GM21717 (cell line): ENCODE measurements at regions not wholly inside any gene's neighbourhood (a gene's known extent, or its start where the extent isn't known, plus 50 kb on each side); places are given as distances from the start of the nearest gene placed in this dataset.
"Not testable (repeated sequence)": the region's sequence is repeated elsewhere in the genome, so short reads cannot be mapped to it uniquely, and the experiment has no call there.

Experiments
- ATAC-seq: cut with Tn5 transposase; IDR thresholded peaks from one replicate; pipeline ENCODE4 v1.9.1; 2021; ENCODE audit warnings: mild to moderate bottlenecking, moderate library complexity; ENCODE audit not compliant: unreplicated experiment

DNA sequence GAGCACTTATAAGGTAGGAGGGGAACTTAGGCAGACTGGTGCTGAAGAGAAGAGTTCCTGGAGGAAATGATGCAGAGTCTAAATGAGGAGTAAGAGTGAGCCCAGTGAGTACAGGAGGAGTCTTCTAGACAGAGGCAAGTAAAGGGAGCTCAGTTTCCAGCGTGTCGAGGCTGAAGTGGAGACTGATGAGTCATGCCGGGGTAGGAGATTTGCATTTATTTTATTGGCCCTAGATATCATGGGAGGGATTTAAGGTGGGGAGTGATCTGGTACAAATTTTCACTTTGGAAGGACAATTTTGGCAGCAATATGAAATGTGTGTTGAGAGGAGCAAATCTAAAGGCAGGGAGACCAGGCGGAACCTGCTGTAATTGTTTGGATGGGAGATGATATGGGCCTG lies 157.5 kb downstream of the TTC8 start:
- no peak for ATAC-seq

DNA sequence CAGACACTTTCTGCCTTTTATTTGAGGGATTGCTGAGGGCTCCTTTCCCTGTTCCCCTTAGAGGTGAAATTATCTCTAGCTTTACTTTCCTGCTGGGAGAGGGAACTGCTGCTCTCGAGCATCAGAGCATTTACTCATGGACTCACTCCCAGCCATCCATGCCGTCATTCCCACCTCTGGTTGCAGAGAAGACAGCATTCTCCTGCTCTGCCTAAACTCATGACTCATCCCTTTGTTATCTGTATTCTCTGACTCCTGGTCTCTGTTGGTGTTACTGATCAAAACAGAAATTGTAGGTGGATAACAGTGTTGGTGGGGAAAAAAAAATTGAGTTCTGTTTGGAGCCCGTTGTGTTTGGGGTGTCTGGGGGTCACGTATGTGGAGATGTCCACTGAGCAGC lies 159.3 kb downstream of the TTC8 start:
- ATAC-seq, result no peak

DNA sequence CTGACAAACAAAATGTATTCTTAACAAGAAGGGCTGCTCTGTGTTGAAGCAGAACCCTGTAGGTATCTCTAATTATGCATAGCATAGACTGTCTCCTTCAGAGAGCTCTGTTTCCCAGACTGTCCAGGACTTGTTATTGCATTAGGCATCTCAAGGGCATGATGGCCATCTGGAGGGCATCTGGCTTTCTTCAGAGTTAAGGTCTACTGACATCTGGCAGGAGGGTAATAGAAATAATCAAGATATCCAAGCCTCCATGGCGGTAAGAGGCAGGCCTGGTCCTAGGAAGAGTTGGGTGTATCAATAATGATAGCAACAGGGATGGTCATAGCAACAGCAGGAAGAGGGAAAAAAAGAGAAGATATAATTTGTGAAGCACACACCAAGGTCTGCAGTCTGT lies 161.2 kb downstream of the TTC8 start:
- ATAC-seq, result no peak

DNA sequence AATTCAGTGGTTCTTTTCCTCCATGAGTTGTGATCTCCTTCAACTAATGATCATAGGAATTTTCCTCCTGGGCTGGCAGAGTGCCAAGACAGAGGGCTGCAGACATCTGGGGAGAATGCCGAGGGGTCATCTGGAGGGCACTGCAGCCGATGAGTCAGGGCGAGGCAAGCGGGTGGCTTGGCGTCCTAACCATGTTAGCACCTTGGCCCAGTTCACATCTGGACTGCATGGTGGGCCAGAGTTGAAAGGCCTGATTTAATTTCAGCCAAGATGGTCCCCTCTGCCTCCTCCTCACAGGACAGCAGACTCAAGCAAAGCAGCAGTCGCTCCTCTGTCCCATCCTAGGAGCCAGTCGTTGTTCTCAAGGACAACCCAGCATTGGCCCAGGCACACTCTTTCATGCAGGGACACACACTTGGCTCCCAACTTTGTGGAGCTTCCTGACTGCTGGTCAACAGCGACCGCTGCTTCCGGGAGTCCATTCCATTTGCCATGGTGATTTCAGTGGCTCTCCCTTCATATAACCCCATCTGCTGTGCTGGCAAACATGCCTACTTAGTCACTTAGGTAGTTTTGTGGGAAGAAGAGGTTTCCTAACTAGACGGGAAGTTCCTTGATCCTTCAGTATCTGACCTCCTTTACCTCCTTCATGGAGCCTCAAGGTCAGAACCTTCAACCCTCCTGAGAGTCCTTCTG lies 161.8 kb downstream of the TTC8 start:
- ATAC-seq, result no peak

DNA sequence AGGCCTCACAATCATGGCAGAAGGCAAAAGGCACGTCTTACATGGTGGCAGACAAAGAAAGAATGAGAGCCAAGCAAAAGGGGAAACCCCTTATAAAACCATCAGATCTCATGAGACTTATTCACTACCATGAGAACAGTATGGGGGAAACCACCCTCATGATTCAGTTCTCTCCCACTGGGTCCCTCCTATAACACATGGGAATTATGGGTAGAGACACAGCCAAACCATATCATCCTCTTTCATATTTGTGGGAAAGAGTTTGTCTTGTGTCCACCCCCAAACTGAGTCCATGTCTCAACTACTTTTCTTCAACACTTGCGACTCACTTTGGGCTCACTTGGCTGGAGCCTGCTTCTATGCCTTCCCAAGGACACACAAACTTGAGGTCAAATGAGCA lies 162.5 kb downstream of the TTC8 start:
- ATAC-seq, result not testable (repeated sequence)

DNA sequence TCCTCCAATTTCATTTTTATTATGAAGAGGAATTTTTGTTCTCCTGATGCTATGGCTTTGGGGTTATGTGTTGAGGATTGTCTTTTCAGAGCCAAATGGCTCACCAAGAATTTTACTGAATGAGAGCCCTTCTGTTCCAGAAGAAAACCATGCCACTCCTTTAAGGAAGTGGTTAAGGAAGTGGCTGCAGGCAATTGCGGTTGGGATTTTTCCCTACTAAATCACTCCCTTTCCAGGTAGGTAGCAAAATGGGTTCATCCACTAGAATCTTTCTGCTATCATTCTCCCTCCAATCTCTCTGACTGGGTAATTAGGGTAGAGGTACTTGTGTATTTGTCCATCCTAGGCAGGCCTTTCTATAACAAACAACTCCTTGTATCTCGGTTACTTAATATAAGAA lies 163.1 kb downstream of the TTC8 start:
- ATAC-seq, result no peak

DNA sequence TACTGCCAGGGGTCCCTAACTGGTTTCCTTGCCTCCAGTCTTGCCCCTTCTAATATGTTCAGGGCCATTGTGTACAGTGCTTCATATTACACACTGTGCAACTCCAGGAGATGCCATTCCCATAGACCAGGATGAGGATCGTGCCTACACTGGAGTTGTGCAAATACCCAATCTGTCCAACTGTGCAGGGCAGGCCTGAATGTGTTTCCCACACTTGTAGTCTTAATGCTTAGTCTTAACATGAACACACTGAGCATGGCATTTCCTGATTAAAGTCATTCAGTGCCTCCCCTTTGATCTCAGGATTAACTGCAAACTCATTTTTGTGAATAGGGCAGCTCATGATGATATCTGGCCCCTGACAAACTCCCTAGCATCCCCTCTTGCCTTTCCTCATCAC lies 165.5 kb downstream of the TTC8 start:
- no peak for ATAC-seq

DNA sequence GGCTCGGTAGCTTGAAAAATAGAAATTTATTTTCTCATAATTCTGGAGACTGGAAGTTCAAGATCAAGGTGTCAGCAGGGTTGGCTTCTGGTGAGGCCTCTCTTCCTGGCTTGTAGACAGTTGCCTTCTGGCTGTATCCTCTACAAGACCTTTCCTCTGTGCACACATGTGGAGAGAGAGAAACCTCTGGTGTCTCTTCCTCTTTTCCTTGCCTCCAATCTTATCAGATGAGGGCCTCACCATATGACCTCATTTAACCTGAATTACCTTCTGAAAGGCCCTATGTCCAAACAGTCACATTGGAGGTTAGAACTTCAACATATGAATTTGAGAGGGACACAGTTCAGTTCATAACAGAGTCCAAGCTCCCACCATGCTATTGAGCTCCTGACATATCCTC lies 166.4 kb downstream of the TTC8 start:
- no peak for ATAC-seq

DNA sequence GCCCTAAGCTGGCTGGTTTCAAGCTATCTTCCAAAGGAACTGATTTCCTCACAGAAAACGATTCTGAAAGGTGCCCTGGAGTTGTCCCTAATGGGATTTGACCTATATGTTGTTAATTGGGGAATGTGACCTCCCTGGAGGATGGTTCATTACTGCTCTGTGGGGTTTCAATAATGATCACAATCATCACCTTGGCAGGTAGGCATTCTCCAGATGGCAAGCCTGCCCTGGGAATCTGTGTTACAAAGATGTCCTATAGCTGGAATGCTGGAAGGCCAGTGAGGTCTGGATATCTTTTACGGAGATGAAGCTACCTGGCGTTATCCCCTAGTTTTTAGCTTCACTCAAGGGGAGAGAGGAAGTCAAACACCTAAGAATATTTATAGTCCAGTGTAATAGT lies 167.6 kb downstream of the TTC8 start:
- ATAC-seq, result no peak

DNA sequence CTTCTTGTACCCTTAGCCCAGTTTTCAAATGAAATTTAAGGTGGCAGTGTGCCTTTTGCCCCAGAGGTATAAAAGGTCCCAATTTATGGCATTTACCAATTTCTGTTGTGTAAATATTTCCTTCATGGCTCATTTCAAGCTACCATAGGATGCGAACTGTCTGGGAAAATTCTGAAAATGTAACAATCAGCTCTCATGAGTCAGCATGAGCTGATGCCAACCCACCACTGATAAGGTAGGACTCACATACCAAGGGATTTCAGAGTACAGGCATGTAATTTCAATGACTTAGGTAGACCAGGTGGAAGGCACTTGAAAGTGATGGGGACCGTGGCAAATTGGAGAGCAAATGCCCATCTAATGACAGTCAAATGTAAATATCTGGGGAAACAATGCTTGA lies 169.5 kb downstream of the TTC8 start:
- no peak for ATAC-seq

DNA sequence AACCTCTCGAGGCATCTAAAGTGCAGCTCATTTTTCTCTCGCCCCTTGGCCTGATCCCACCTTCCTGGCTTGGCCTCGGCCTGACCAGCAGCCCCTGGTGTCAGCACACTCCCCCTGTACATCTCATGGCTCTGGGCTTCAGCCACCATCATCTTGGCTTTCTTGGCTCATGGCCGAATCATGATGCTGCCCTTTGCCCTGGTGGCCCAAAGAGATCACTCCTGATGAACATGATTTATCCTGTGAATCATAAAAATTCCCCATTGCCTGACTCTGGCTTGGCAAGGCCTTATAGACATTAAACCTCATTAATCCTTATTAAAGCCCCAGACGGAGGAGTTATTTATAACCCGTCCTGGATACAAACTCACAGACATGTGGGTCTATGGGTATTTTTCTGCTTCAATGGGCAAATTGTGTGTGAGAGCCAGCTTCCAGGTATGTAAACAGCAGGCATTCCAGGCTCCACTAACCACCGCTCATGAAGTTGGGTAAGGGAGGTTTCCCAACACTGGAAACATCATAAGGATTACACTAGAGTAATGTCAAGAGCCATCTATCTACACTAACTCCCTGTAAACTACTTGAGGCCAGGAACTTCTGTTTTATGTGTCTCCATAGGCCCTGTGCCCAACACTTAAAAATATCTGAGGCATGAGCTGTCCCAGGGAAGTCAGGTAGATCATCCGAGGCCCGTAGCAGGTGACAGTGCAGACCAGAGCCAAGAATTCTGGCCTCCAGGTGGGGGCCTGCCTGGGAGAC lies 171.2 kb downstream of the TTC8 start:
- ATAC-seq, result no peak

DNA sequence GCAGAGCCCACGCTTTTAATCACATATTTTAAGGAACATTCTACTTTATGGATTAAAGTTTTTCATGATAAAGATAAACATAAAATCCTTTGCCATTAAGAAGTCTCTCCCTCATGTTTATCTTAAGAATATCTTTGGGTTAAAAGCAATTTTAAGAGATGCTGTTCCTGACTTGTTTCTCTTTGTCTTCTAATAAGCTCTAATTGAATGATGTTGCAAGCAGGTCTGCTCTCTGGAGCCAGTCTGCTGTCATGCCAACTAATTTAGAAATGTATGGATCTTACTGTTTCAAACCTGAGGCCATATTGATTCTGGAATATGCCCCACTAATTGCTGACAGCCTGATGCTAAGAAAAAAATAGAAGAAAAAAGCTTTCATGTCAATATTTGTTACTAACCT lies 173.6 kb downstream of the TTC8 start:
- ATAC-seq, result no peak

DNA sequence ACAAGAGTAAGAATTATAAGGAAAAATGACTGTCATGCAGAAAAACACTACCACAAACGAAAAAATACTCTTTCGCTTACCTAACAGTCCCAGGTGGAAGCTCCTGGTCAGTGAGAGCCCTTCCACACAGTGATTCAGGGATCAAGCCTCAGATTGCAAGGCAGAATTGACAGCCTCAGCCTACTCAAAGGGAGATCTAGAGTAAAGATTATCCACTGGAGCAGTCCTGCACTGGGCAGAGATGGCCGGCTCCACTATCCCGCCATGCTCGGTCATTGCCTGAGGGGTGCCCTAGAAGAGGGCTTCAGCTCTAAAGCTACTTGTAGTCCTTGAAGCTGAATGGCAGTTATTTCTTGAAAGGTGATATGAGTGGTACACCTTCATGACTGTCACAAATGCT lies 174.7 kb downstream of the TTC8 start:
- ATAC-seq, result no peak

DNA sequence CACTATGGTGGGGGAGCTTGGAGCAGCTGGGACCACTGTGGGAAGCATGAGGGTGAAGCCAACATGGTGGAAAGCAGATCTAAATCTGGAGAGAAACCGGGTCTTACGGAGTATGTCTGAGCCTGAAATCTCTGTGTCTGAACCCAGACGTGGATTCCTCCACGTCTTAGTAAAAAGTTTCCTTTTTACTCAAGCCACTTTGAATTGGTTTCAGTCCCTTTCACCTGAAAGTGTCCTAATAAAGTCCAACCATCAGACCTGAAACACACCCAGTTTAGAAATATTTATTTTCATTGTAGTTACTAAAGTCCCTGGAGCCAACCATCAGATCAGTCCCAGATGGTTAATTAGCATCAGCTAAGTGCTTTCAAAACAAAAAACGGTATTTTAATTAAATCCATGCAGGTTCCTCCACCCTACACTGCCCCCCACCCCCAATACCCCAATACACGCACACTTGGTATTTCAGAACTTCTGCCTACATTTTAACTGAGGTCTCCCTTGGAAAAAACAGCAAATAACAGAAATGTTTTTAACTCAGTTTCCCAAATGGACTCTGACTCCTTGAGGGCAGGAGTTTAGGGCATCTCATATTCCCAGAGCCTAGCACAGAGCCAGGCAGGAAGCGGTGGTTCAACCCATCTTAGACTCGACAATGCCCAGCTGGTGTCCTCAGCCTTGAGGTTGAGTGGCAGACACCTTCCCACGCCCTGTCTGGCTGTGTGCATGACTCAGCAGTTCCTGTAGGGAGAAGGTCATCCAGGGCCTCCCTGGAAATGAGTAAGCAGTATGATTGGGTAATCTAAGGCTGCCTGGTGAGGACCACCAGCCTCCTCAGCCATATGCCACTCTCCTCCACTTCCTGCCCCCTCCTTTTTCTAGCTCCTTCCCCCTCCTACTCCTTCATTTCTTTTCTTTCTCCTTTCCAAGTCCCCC lies 175.8 kb downstream of the TTC8 start:
- no peak for ATAC-seq

DNA sequence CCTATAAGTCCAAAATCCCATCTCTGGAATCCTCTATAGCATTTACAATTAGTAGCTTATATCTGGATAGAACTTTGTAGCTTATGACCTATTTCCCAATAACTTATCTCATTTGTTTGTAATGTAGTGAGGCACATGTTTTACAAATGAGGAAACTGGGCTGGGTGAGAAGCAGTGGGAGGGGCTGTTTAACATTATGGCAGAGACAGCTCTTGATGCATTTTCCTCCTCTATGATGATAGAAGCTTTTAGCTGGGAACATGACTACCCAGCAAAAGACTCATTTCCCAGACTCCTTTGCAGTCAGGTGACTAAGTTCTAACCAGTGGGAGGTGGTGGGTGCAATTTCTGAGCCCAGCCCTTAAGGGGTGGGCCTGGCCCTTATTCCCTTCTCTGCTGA lies 179.7 kb downstream of the TTC8 start:
- ATAC-seq, result no peak

DNA sequence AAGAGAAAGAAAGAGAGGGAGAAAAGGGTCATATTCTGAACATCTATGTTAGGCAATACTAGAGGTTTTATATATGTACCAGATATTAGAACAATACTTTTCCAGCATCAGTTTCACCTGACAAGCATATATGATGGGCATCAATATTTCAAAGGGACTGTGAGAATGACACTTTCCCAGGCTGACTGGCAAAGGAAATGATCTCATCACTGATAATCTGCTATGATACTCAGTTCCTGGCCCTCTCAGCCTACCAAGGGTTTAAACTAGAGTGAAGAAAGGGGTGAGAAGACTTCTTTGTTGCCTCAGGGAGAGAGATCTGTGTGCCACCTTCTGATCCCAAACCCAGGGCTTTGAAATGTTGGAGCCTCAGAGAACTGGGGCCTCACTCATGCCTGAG lies 183.5 kb downstream of the TTC8 start:
- no peak for ATAC-seq

DNA sequence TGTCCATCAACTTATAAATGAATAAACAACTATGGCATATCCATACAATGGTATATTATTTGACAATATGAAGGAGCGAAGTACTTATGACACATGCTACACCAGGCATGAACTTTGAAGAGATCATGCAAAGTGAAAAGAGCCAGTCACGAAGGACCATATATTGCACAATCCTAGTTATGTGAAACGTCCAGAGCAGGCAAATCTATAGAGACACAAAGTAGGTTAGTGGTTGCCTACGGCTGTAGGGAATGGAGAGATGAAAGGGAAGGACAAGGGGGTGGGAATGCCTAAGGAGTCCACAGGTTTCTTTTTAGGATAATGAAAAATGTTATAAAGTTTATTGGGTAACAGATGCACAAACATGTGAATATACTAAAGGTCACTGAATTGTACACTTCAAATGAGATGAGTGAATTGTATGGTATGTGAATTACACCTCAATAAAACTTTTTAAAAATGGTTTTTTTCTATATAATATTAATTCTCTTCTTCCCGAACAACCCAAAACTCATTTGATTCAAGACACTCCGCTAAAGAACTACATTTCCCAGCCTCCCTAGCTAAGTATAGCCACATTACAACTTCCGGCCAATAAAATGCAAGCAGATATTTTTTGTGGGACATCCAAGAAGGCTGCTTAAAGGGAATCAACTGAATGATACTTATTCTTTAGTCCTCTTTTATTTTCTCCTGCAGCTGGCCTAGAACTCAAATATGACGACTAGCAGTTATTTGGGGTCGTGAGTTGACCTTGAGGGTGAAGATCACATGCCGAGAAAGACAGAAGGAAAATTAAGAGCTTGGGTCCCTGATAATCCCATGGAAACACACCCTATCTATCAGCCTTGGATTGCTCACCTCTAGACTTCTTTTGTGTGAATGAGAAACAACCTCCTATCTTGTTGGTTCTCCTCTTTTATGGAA lies 187.2 kb downstream of the TTC8 start:
- ATAC-seq, result no peak

DNA sequence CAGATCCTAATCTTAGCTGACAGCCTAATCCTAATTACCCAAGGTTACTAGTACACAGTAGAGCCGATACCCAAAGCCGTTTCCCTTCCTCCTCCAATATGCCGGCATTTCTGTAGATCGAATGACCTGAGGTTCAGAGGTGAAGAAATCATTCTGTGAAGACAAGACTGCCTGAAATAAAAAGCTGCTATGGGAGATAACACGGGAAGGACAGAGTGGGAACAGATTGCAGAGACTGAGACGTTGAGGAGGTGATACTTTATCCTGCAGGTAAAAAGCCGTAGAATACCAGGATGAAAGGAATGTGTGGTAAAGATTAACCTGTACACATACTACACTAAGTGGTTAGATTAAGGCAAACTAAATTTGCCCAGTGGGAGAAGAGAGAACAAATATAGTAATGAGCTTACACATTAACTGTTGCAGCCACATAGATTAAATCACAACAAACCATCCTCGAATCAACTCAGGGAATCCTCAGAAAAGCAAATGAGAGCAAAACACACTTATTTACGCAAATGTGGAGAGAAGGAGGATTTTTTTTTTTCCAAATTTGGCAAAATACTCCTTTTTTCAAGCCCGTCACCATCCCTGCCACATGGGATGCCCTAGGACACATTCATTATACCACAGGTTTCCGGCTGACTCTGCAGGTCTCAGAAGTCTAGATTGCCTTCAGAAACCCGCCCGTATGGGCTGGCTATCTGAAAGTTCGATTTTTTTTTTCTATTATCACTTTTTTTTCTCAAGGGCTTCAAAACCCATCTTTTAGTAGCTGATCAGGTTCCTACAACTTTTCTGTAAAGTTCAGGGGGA lies 188.0 kb downstream of the TTC8 start:
- no peak for ATAC-seq

DNA sequence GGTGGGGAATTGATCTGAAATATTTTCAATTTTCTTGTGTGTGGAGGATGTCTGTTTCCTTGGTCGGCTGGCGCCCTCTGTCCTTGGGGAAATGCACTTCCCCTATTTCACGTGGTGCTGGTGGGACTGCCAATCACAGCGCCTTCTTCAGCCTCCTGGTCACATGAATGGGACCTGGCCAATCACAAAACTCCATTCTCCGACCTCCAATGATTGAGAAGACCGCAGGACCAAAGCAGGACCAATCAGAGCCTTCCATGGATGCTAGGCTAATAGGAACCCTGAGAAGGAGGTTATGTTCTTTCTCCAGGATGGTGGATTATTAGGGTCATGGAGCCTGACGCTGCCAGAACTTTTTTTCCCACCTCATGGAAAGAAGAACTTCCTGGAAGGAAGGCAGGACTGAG lies 188.7 kb downstream of the TTC8 start:
- no peak for ATAC-seq
